ENCODE measurements at regions not wholly inside any gene's neighbourhood (a gene's known extent, or its start where the extent isn't known, plus 50 kb on each side); places are given as distances from the start of the nearest gene placed in this dataset.

- no peak for TF ChIP-seq CTCF (IDR thresholded peaks at IDR 0.05; ENCODE audit: low read depth, low read length)
- Histone ChIP-seq H3K27ac (peak overlapping the region; percentile 90), H3K9me3 (ENCODE audit: severe bottlenecking) (no peaks in the 10 kb centered on the region), H3K4me3 (ENCODE audit: low read depth, low read length) (no peak overlapping the region), H3K36me3 (no peaks in the 10 kb centered on the region), H3K27me3 (ENCODE audit: insufficient read depth, low read depth, severe bottlenecking) (no peaks in the 10 kb centered on the region)
- DNase-seq, result no peak
Measured at GRCh38 chr2:5315041-5315440, 377.1 kb upstream of the SOX11 start.

- Histone ChIP-seq H3K9me3 (ENCODE audit: severe bottlenecking) (no peaks in the 10 kb centered on the region), H3K4me3 (ENCODE audit: low read depth, low read length) (peak overlapping the region; percentile 7; the same call in 1 of the 2 replicates), H3K27ac (peak overlapping the region; percentile 90), H3K36me3 (no peaks in the 10 kb centered on the region), H3K27me3 (ENCODE audit: insufficient read depth, low read depth, severe bottlenecking) (no peaks in the 10 kb centered on the region)
- no peak for TF ChIP-seq CTCF (IDR thresholded peaks at IDR 0.05; ENCODE audit: low read depth, low read length)
- DNase-seq, result peak; percentile 96
Measured at GRCh38 chr2:5315512-5315911, 376.7 kb upstream of the SOX11 start.

- no peaks in the 10 kb centered on the region for H3K27me3 ChIP-seq (ENCODE audit: insufficient read depth, low read depth, severe bottlenecking)
- no peak for TF ChIP-seq CTCF (IDR thresholded peaks at IDR 0.05; ENCODE audit: low read depth, low read length)
- DNase-seq, result no peak
Measured at GRCh38 chr2:5316001-5316490, 376.1 kb upstream of the SOX11 start.

GRCh38 chr2:5319493-5319892, 372.7 kb upstream of the SOX11 start:
- no peaks in the 10 kb centered on the region for H3K9me3 ChIP-seq (ENCODE audit: severe bottlenecking)
- H3K4me3 ChIP-seq (ENCODE audit: low read depth, low read length), result no peak overlapping the region
- no peaks in the 10 kb centered on the region for H3K27me3 ChIP-seq (ENCODE audit: insufficient read depth, low read depth, severe bottlenecking)
- no peak for DNase-seq
- no peak for TF ChIP-seq CTCF (IDR thresholded peaks at IDR 0.05; ENCODE audit: low read depth, low read length)
- H3K36me3 ChIP-seq, result no peaks in the 10 kb centered on the region
- H3K27ac ChIP-seq, result no peak overlapping the region

More at GRCh38 chr2:5316001-5316490, 376.1 kb upstream of the SOX11 start:
- Histone ChIP-seq H3K27ac (peak overlapping the region; percentile 90), H3K9me3 (ENCODE audit: severe bottlenecking) (no peaks in the 10 kb centered on the region), H3K4me3 (ENCODE audit: low read depth, low read length) (peak overlapping the region; percentile 7; the same call in 1 of the 2 replicates), H3K36me3 (no peaks in the 10 kb centered on the region)

GRCh38 chr2:5322396-5322795, 369.8 kb upstream of the SOX11 start:
- Histone ChIP-seq H3K4me3 (ENCODE audit: low read depth, low read length) (no peak overlapping the region), H3K27me3 (ENCODE audit: insufficient read depth, low read depth, severe bottlenecking) (no peaks in the 10 kb centered on the region), H3K27ac (peak overlapping the region; percentile 7; the same call in 1 of the 2 replicates), H3K9me3 (ENCODE audit: severe bottlenecking) (no peaks in the 10 kb centered on the region), H3K36me3 (no peaks in the 10 kb centered on the region)
- no peak for TF ChIP-seq CTCF (IDR thresholded peaks at IDR 0.05; ENCODE audit: low read depth, low read length)
- no peak for DNase-seq

GRCh38 chr2:5325523-5325922, 366.7 kb upstream of the SOX11 start:
- no peaks in the 10 kb centered on the region for H3K27me3 ChIP-seq (ENCODE audit: insufficient read depth, low read depth, severe bottlenecking)
- no peaks in the 10 kb centered on the region for H3K36me3 ChIP-seq
- no peak for DNase-seq
- H3K9me3 ChIP-seq (ENCODE audit: severe bottlenecking), result no peaks in the 10 kb centered on the region
- H3K27ac ChIP-seq, result no peak overlapping the region
- no peak overlapping the region for H3K4me3 ChIP-seq (ENCODE audit: low read depth, low read length)
- no peak for TF ChIP-seq CTCF (IDR thresholded peaks at IDR 0.05; ENCODE audit: low read depth, low read length)

Data from WERI-Rb-1 (cell line).